ENCODE measurements at regions not wholly inside any gene's neighbourhood (a gene's known extent, or its start where the extent isn't known, plus 50 kb on each side); places are given as distances from the start of the nearest gene placed in this dataset.

DNA sequence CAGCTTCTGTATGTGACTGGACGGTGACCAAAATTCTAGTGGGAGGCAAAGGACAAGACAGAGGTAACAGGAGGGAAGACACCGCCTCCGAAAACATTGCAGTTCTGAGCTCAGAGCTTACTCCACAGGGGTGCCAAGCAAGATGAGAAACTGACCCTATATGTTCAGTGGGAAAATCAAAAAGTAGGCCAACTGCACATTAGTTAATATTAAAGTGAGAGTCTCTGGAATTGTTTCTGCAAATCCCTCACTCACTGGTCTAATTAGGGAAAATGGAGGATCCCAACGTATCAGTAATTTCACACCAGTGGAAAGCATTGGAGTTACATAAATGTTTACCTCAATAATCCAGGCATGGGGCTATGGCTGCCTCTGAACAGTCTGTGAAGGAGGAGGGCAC is 313.3 kb upstream of the KCNH8 start:
- ChIA-PET CTCF (no interaction called here), POLR2A (ENCODE audit: unreplicated experiment) (interaction anchor here (0.6 kb wide), 1 partner anchor 164 kb away, joined by 3 read pairs; no protein-coding TSS in a partner anchor)
- Histone ChIP-seq H3K9me2 (ENCODE audit: insufficient read depth) (no peaks in the 10 kb centered on the region; the same call in 1 of the 2 replicates), H3K36me3 (ENCODE audit: low read depth) (no peaks in the 10 kb centered on the region), H3F3A (ENCODE audit: insufficient read depth, low read depth) (no peaks in the 10 kb centered on the region), H3K4me2 (no peak overlapping the region), H3K27ac (no peak overlapping the region), H4K20me1 (ENCODE audit: insufficient read depth) (no peaks in the 10 kb centered on the region), H3K4me1 (replicated peaks; ENCODE audit: insufficient read depth) (0 out of 2 replicates have a peak, but pooled peaks cover under 1% of the 10 kb centered on the region), H3K79me2 (ENCODE audit: low read depth) (no peaks in the 10 kb centered on the region), H2AFZ (no peak overlapping the region), H3K4me3 (no peak overlapping the region), H3K27me3 (ENCODE audit: insufficient read depth, low read depth) (no peaks in the 10 kb centered on the region), H3K9me3 (ENCODE audit: insufficient read depth, low read depth) (no peaks in the 10 kb centered on the region)
- no TSS peak for BruUV-seq (replicated peaks)
- DNase-seq: no peak
- TF ChIP-seq, protein P1, sequence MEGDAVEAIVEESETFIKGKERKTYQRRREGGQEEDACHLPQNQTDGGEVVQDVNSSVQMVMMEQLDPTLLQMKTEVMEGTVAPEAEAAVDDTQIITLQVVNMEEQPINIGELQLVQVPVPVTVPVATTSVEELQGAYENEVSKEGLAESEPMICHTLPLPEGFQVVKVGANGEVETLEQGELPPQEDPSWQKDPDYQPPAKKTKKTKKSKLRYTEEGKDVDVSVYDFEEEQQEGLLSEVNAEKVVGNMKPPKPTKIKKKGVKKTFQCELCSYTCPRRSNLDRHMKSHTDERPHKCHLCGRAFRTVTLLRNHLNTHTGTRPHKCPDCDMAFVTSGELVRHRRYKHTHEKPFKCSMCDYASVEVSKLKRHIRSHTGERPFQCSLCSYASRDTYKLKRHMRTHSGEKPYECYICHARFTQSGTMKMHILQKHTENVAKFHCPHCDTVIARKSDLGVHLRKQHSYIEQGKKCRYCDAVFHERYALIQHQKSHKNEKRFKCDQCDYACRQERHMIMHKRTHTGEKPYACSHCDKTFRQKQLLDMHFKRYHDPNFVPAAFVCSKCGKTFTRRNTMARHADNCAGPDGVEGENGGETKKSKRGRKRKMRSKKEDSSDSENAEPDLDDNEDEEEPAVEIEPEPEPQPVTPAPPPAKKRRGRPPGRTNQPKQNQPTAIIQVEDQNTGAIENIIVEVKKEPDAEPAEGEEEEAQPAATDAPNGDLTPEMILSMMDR (conservative IDR thresholded peaks at IDR 0.05): no peak
- no peak for TF ChIP-seq EZH2 (IDR thresholded peaks at IDR 0.05; ENCODE audit: low read depth)
- intact Hi-C loops (cut with micrococcal nuclease; ENCODE audit: unreplicated experiment): no loop called here

GRCh38 chr3:18830087-18830486 is 318.2 kb upstream of the KCNH8 start:
- no peak for TF ChIP-seq EZH2 (IDR thresholded peaks at IDR 0.05; ENCODE audit: low read depth)
- TF ChIP-seq, protein P1 (conservative IDR thresholded peaks at IDR 0.05): no peak
- no peaks in the 10 kb centered on the region for H3K36me3 ChIP-seq (ENCODE audit: low read depth)
- no peak overlapping the region for H3K27ac ChIP-seq
- H3K9me2 ChIP-seq (ENCODE audit: insufficient read depth): peaks cover 6% of the 10 kb centered on the region; the same call in 1 of the 2 replicates
- H3K4me2 ChIP-seq: no peak overlapping the region
- H3K4me3 ChIP-seq: no peak overlapping the region
- intact Hi-C loops (cut with micrococcal nuclease; ENCODE audit: unreplicated experiment): no loop called here
- H3K9me3 ChIP-seq (ENCODE audit: insufficient read depth, low read depth): no peaks in the 10 kb centered on the region
- no peaks in the 10 kb centered on the region for H3K27me3 ChIP-seq (ENCODE audit: insufficient read depth, low read depth)
- no TSS peak for BruUV-seq (replicated peaks)
- CTCF ChIA-PET: no interaction called here
- POLR2A ChIA-PET (ENCODE audit: unreplicated experiment): no interaction called here
- no peaks in the 10 kb centered on the region for H3F3A ChIP-seq (ENCODE audit: insufficient read depth, low read depth)
- no peaks in the 10 kb centered on the region for H3K79me2 ChIP-seq (ENCODE audit: low read depth)
- no peak overlapping the region for H2AFZ ChIP-seq
- H3K4me1 ChIP-seq (replicated peaks; ENCODE audit: insufficient read depth): no peaks in the 10 kb centered on the region
- no peak for DNase-seq
- no peaks in the 10 kb centered on the region for H4K20me1 ChIP-seq (ENCODE audit: insufficient read depth)

GRCh38 chr3:18828637-18829036 is 319.7 kb upstream of the KCNH8 start:
- no peak for TF ChIP-seq EZH2 (IDR thresholded peaks at IDR 0.05; ENCODE audit: low read depth)
- TF ChIP-seq, protein P1 (conservative IDR thresholded peaks at IDR 0.05): no peak
- DNase-seq: no peak
- Histone ChIP-seq H3K4me3 (no peak overlapping the region), H3K79me2 (ENCODE audit: low read depth) (no peaks in the 10 kb centered on the region), H3K36me3 (ENCODE audit: low read depth) (no peaks in the 10 kb centered on the region), H3K27me3 (ENCODE audit: insufficient read depth, low read depth) (no peaks in the 10 kb centered on the region), H3K4me1 (replicated peaks; ENCODE audit: insufficient read depth) (peaks cover 8% of the 10 kb centered on the region; the same call in 1 of the 2 replicates), H2AFZ (no peak overlapping the region), H4K20me1 (ENCODE audit: insufficient read depth) (no peaks in the 10 kb centered on the region), H3F3A (ENCODE audit: insufficient read depth, low read depth) (no peaks in the 10 kb centered on the region), H3K9me2 (ENCODE audit: insufficient read depth) (peaks cover 6% of the 10 kb centered on the region; the same call in 1 of the 2 replicates), H3K27ac (no peak overlapping the region), H3K4me2 (no peak overlapping the region), H3K9me3 (ENCODE audit: insufficient read depth, low read depth) (no peaks in the 10 kb centered on the region)
- intact Hi-C loops (cut with micrococcal nuclease; ENCODE audit: unreplicated experiment): no loop called here
- BruUV-seq (replicated peaks): no TSS peak
- ChIA-PET CTCF (no interaction called here), POLR2A (ENCODE audit: unreplicated experiment) (no interaction called here)
